Endodermal cell (in vitro differentiated cells): ENCODE measurements at regions not wholly inside any gene's neighbourhood (a gene's known extent, or its start where the extent isn't known, plus 50 kb on each side); places are given as distances from the start of the nearest gene placed in this dataset.

Experiments
- DNase-seq: peaks from one replicate; pipeline ENCODE4 v3.0.0-alpha.2; 2017
- H3K27ac ChIP-seq: 2 replicates; pipeline ENCODE4 v1.5.1; 2013; ENCODE audit warnings: mild to moderate bottlenecking, low read depth, low read length, moderate library complexity
- H3K27me3 ChIP-seq: 2 replicates; pipeline ENCODE4 v1.6.1; 2013; ENCODE audit warnings: mild to moderate bottlenecking, low read length, moderate library complexity; ENCODE audit not compliant: insufficient read depth, control insufficient read depth, poor library complexity, severe bottlenecking
- H3K36me3 ChIP-seq: 2 replicates; pipeline ENCODE4 v1.7.0; 2013; ENCODE audit warnings: mild to moderate bottlenecking, low read length, moderate library complexity; ENCODE audit not compliant: control insufficient read depth, insufficient read depth
- H3K4me1 ChIP-seq: one replicate; pipeline ENCODE4 v1.7.0; 2013; ENCODE audit warnings: low read length; ENCODE audit not compliant: control insufficient read depth, insufficient read depth
- H3K4me3 ChIP-seq: 2 replicates; pipeline ENCODE4 v1.5.1; 2013; ENCODE audit warnings: mild to moderate bottlenecking, low read length, moderate library complexity
- H3K9ac ChIP-seq: 2 replicates; pipeline ENCODE4 v1.6.1; 2013; ENCODE audit warnings: mild to moderate bottlenecking, low read length, moderate library complexity; ENCODE audit not compliant: poor library complexity, severe bottlenecking; ENCODE audit errors: extremely low read depth
- H3K9me3 ChIP-seq: 2 replicates; pipeline ENCODE4 v1.6.1; 2013; ENCODE audit warnings: mild to moderate bottlenecking, low read length, moderate library complexity; ENCODE audit not compliant: control insufficient read depth
- H3K27ac Mint-ChIP-seq: 2 replicates; pipeline ENCODE4 v1.8.0; 2020; ENCODE audit warnings: mixed read lengths
- H3K27me3 Mint-ChIP-seq: 2 replicates; pipeline ENCODE4 v1.8.0; 2021; ENCODE audit warnings: mild to moderate bottlenecking, mixed read lengths; ENCODE audit not compliant: insufficient read depth
- H3K36me3 Mint-ChIP-seq: 2 replicates; pipeline ENCODE4 v1.8.0; 2020; ENCODE audit warnings: low read depth, mixed read lengths
- H3K4me1 Mint-ChIP-seq: 2 replicates; pipeline ENCODE4 v1.8.0; 2020; ENCODE audit warnings: mixed read lengths
- H3K4me3 Mint-ChIP-seq: 2 replicates; pipeline ENCODE4 v1.8.0; 2020; ENCODE audit warnings: mild to moderate bottlenecking, moderate library complexity, mixed read lengths
- H3K9me3 Mint-ChIP-seq: 2 replicates; pipeline ENCODE4 v1.8.0; 2020; ENCODE audit warnings: mild to moderate bottlenecking, mixed read lengths
- WGBS, 2 experiments: methylation state at CpG; one replicate each; pipeline versions ENCODE4 v1.1.5 to v1.1.7; 2013; ENCODE audit warnings: missing lambda C conversion rate in 2 of 2, mixed read lengths in 1 of 2; ENCODE audit not compliant: insufficient coverage in 1 of 2, insufficient read length in 1 of 2; 5-methylcytosine and 5-hydroxymethylcytosine counted together
- TF ChIP-seq, protein P1 (sequence below): fragments of 200-600 bp; sonication (generic); conservative IDR thresholded peaks from 2 replicates; pipeline ENCODE4 v1.5.0; 2021; ENCODE audit warnings: antibody characterized with exemption, mild to moderate bottlenecking

DNA sequence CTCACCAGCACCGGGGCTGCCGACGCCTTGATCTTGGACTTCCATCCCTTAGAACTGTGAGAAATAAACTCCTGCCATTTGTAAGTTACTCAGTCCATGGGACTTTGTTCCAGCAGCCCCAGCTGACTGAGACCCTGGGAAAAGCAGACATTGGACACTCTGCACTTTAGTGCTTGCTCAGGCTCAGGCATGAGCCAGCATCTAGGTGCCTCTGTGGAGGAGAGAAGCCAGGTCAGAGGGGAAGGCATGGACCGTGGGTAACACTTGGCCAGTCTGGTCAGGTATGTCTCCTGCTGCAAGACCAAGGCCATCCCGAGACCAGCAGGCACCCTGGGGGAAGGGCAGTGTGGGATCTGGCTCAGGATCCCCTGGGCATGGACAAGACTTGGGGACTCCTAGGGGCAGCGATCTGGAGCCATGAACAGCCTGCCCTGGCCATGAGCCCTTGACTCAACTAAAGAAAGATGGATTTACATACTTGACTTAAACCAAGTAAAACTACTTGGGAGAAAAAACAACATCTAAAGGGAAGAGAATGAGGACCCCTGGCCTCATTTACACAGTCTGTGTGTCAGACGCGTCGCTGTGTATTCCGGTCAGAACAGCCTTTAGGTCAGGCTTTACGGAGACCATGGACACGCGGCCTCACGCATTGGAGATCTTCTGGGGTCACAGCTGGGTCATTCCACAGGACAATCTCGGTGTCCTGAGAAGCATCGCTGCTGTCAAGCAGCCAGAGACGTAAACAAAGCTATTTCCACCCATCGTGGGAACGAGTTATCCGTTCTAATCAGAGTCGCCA lies 497.1 kb downstream of the BRD1 start:
- DNase-seq: peak; percentile 28

DNA sequence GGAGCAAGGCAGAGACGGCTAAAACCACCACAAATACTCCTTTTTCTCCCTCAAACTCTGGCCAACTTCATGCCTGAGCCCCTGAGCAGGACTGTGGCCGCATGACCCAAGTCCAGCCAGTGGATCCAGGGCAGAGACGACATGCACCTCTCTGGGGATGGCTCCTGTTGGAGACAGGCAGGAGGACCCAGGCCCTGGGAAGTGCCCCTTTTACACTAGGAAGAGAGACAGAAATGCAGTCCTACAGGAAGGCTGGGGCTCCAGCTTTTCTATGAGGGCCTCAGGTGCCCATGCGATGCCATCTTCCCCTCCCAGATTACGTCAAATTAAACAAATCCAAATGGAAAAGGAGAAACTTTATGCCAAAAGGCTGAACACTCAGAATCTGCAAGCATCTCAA lies 498.0 kb downstream of the BRD1 start:
- no peaks in the 10 kb centered on the region for H3K27me3 Mint-ChIP-seq
- H3K27ac Mint-ChIP-seq: no peak overlapping the region
- Histone ChIP-seq H3K4me3 (no peak overlapping the region), H3K27ac (no peak overlapping the region), H3K27me3 (no peaks in the 10 kb centered on the region), H3K36me3 (no peaks in the 10 kb centered on the region), H3K9me3 (no peaks in the 10 kb centered on the region), H3K9ac (no peak overlapping the region), H3K4me1 (no peaks in the 10 kb centered on the region)
- H3K4me1 Mint-ChIP-seq: peaks cover 3% of the 10 kb centered on the region
- TF ChIP-seq, protein P1, sequence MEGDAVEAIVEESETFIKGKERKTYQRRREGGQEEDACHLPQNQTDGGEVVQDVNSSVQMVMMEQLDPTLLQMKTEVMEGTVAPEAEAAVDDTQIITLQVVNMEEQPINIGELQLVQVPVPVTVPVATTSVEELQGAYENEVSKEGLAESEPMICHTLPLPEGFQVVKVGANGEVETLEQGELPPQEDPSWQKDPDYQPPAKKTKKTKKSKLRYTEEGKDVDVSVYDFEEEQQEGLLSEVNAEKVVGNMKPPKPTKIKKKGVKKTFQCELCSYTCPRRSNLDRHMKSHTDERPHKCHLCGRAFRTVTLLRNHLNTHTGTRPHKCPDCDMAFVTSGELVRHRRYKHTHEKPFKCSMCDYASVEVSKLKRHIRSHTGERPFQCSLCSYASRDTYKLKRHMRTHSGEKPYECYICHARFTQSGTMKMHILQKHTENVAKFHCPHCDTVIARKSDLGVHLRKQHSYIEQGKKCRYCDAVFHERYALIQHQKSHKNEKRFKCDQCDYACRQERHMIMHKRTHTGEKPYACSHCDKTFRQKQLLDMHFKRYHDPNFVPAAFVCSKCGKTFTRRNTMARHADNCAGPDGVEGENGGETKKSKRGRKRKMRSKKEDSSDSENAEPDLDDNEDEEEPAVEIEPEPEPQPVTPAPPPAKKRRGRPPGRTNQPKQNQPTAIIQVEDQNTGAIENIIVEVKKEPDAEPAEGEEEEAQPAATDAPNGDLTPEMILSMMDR: no peak
- H3K4me3 Mint-ChIP-seq: no peak overlapping the region
- WGBS, 2 experiments: 79 to 83% methylated on average over 4 to 5 of the region's 5 CpGs
- no peaks in the 10 kb centered on the region for H3K9me3 Mint-ChIP-seq
- DNase-seq: peak; percentile 7
- H3K36me3 Mint-ChIP-seq: no peaks in the 10 kb centered on the region

More for the DNA sequence above, 497.1 kb downstream of the BRD1 start:
- Histone ChIP-seq H3K4me1 (no peaks in the 10 kb centered on the region), H3K36me3 (no peaks in the 10 kb centered on the region), H3K9ac (no peak overlapping the region), H3K27me3 (no peaks in the 10 kb centered on the region), H3K4me3 (no peak overlapping the region), H3K27ac (no peak overlapping the region), H3K9me3 (no peaks in the 10 kb centered on the region)
- H3K36me3 Mint-ChIP-seq: no peaks in the 10 kb centered on the region
- no peak overlapping the region for H3K4me3 Mint-ChIP-seq
- H3K27ac Mint-ChIP-seq: no peak overlapping the region
- TF ChIP-seq, protein P1: no peak
- WGBS, 2 experiments: 89 to 90% methylated on average over 20 to 21 of the region's 21 CpGs
- no peaks in the 10 kb centered on the region for H3K27me3 Mint-ChIP-seq
- H3K9me3 Mint-ChIP-seq: no peaks in the 10 kb centered on the region
- H3K4me1 Mint-ChIP-seq: peaks cover 6% of the 10 kb centered on the region

DNA sequence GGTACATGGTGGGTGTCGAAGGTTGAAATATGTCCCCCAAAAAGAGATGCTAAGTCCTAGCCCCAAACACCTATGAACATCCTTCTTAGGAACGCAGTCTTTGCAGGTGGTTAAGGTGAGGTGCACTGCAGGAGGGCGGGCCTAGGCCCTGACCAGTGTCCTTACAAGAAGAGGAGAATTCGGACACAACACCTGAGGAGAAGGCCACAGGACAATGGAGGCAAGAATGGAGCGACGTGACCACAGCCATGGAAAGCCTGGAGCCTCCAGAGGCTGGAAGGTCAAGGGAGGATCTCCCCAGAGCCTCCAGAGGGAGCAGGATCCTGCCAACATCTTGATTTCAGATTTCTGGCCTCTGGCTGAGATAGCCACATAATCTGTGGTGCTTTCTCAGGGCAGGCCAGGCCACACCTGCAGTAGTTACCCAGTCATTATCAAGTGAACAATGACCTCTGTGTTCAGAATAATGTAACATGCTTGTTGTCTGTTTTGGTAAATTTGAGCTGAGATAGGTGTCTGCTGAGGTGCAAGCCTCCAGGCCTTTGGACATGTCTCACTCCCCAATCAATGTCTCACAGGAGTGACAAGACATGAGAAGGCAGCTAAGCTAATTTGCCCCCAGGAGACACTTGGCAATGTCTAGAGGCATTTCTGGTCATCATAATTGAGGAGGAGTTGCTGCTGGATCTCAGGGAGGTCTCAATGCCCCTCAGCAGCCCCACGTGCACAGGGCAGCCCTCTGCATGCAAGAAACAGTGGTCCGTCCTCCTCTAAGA lies 498.9 kb downstream of the BRD1 start:
- no peaks in the 10 kb centered on the region for H3K4me1 Mint-ChIP-seq
- TF ChIP-seq, protein P1: peak; percentile 29
- H3K9me3 ChIP-seq: no peaks in the 10 kb centered on the region
- H3K9ac ChIP-seq: no peak overlapping the region
- H3K27me3 ChIP-seq: no peaks in the 10 kb centered on the region
- 72 to 88% methylated on average over 3 to 8 of the region's 8 CpGs for WGBS, 2 experiments
- no peak overlapping the region for H3K27ac ChIP-seq
- peak; percentile 21 for DNase-seq
- H3K4me3 Mint-ChIP-seq: no peak overlapping the region
- H3K36me3 ChIP-seq: no peaks in the 10 kb centered on the region
- H3K27me3 Mint-ChIP-seq: no peaks in the 10 kb centered on the region
- no peak overlapping the region for H3K27ac Mint-ChIP-seq
- no peaks in the 10 kb centered on the region for H3K9me3 Mint-ChIP-seq
- no peak overlapping the region for H3K4me3 ChIP-seq
- H3K36me3 Mint-ChIP-seq: no peaks in the 10 kb centered on the region
- no peaks in the 10 kb centered on the region for H3K4me1 ChIP-seq
